CD4-positive, alpha-beta T cell (primary cell): ENCODE measurements at regions not wholly inside any gene's neighbourhood (a gene's known extent, or its start where the extent isn't known, plus 50 kb on each side); places are given as distances from the start of the nearest gene placed in this dataset.

Experiments used
- ATAC-seq: fragments of 200-7000 bp; cut with Tn5 transposase; one replicate; pipeline ENCODE4 v1.10.0; 2022; ENCODE audit warnings: mild to moderate bottlenecking; ENCODE audit not compliant: poor library complexity
- CTCF ChIA-PET: fragments of 350-600 bp; sonication (Branson Sonifier 250); formaldehyde crosslinking; loops from one replicate; lab custom pipeline; 2021; ENCODE audit warnings: antibody characterized with exemption, inconsistent platforms; lab: Charles Lee
- POLR2A ChIA-PET: fragments of 350-600 bp; sonication (Branson Sonifier 250); formaldehyde crosslinking; loops from one replicate; lab custom pipeline; 2021; ENCODE audit warnings: antibody characterized with exemption, inconsistent platforms; lab: Charles Lee
- DNase-seq, 14 experiments: peaks; one replicate each; pipeline ENCODE4 v3.0.0-alpha.2; 2013 to 2020; ENCODE audit warnings: mixed read lengths in 2 of 14
- H3K27ac ChIP-seq, 2 donors: one replicate each; pipeline versions ENCODE4 v1.5.1 to v1.7.0; 2013; ENCODE audit warnings: low read length in 2 of 2, low read depth in 1 of 2, mild to moderate bottlenecking in 1 of 2
- H3K27me3 ChIP-seq, 2 experiments: 1 replicate in 1 of 2; 2 replicates in 1 of 2; pipeline versions ENCODE4 v1.6.1 to v1.7.0; 2013; ENCODE audit warnings: low read length in 2 of 2, control low read depth in 1 of 2, mild to moderate bottlenecking in 1 of 2, moderate library complexity in 1 of 2; ENCODE audit not compliant: insufficient read depth in 2 of 2, control insufficient read depth in 1 of 2
- H3K36me3 ChIP-seq: one replicate; pipeline ENCODE4 v1.6.1; 2013; ENCODE audit warnings: low read length, control low read depth; ENCODE audit not compliant: insufficient read depth
- H3K4me1 ChIP-seq: one replicate; pipeline ENCODE4 v1.6.1; 2013; ENCODE audit warnings: low read length, control low read depth; ENCODE audit not compliant: insufficient read depth
- H3K4me3 ChIP-seq: one replicate; pipeline ENCODE4 v1.5.1; 2013; ENCODE audit warnings: mild to moderate bottlenecking, low read length, moderate library complexity
- H3K9me3 ChIP-seq, 2 experiments: 1 replicate in 1 of 2; 2 replicates in 1 of 2; pipeline versions ENCODE4 v1.6.1 to v1.7.0; 2013; ENCODE audit warnings: low read length in 2 of 2, mild to moderate bottlenecking in 2 of 2, control low read depth in 1 of 2, moderate library complexity in 1 of 2; ENCODE audit not compliant: control insufficient read depth in 1 of 2, insufficient read depth in 1 of 2
- H3K27ac Mint-ChIP-seq: one replicate; pipeline ENCODE4 v1.8.0; 2020; ENCODE audit warnings: mixed read lengths
- H3K27me3 Mint-ChIP-seq: one replicate; pipeline ENCODE4 v1.8.0; 2021; ENCODE audit warnings: mixed read lengths
- H3K36me3 Mint-ChIP-seq: one replicate; pipeline ENCODE4 v1.8.0; 2021; ENCODE audit warnings: low read depth, mixed read lengths
- H3K4me1 Mint-ChIP-seq: one replicate; pipeline ENCODE4 v1.8.0; 2021; ENCODE audit warnings: low read depth, mixed read lengths
- H3K4me3 Mint-ChIP-seq: one replicate; pipeline ENCODE4 v1.8.0; 2020; ENCODE audit warnings: mild to moderate bottlenecking, mixed read lengths
- H3K9me3 Mint-ChIP-seq: one replicate; pipeline ENCODE4 v1.8.0; 2020; ENCODE audit warnings: mixed read lengths
- CTCF ChIP-seq: fragments of 200-600 bp; IDR thresholded peaks from one replicate; pipeline ENCODE4 v1.8.0; 2022; ENCODE audit warnings: antibody characterized with exemption, mild to moderate bottlenecking
- intact Hi-C, 2 experiments: fragments of 100-400 bp; cut with DNase I in 1 of 2; cut with micrococcal nuclease in 1 of 2; formaldehyde crosslinking; loops; one replicate each; pipeline versions ENCODE4 v1.15.1 to v1.9.0; 2023 to 2025; cut with DNase I, micrococcal nuclease

- Mint-ChIP-seq H3K27me3 (no peaks in the 10 kb centered on the region), H3K9me3 (no peaks in the 10 kb centered on the region), H3K36me3 (no peaks in the 10 kb centered on the region), H3K4me1 (no peaks in the 10 kb centered on the region), H3K4me3 (no peak overlapping the region), H3K27ac (no peak overlapping the region)
- no peak for TF ChIP-seq CTCF
- Histone ChIP-seq H3K36me3 (no peaks in the 10 kb centered on the region), H3K4me1 (no peaks in the 10 kb centered on the region), H3K27me3 (no peaks in the 10 kb centered on the region), H3K4me3 (no peak overlapping the region), H3K27ac (no peak overlapping the region), H3K9me3 (peaks cover 0 to 17% of the 10 kb centered on the region in 2 experiments)
- DNase-seq: no peak
- intact Hi-C loops: no loop called here
- CTCF ChIA-PET: no interaction called here
- POLR2A ChIA-PET: no interaction called here
- no peak for ATAC-seq
These were observed 200.0 kb downstream of the GLI2 start for GRCh38 chr2:120935339-120936313.

GRCh38 chr2:120936476-120937334 lies 201.0 kb downstream of the GLI2 start:
- Histone ChIP-seq H3K27ac (no peak overlapping the region), H3K27me3 (no peaks in the 10 kb centered on the region), H3K4me3 (no peak overlapping the region), H3K36me3 (no peaks in the 10 kb centered on the region), H3K9me3 (peaks cover 0 to 14% of the 10 kb centered on the region in 2 experiments), H3K4me1 (no peaks in the 10 kb centered on the region)
- POLR2A ChIA-PET: no interaction called here
- DNase-seq: no peak
- Mint-ChIP-seq H3K27ac (no peak overlapping the region), H3K4me1 (no peaks in the 10 kb centered on the region), H3K9me3 (no peaks in the 10 kb centered on the region), H3K4me3 (no peak overlapping the region), H3K36me3 (no peaks in the 10 kb centered on the region), H3K27me3 (no peaks in the 10 kb centered on the region)
- intact Hi-C loops: no loop called here
- ATAC-seq: no peak
- no peak for TF ChIP-seq CTCF
- CTCF ChIA-PET: no interaction called here

DNA sequence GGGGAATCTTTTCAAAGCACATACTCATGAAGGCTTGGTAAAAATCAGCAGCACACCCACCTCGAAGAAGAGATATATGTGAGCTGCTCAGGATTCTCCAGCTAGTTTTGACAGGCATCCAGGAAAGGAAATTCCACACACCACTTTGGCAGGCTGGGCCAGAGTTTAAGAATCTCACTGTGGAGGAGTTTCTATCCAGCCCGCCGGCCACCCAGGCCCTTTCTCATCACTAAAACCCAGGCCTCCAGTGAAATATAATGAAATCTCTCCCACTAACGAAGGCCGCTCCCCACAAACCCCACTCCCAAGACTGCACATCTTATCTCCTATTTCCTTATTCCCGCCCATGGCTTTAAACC lies 202.0 kb downstream of the GLI2 start:
- Mint-ChIP-seq H3K36me3 (no peaks in the 10 kb centered on the region), H3K27me3 (no peaks in the 10 kb centered on the region), H3K9me3 (no peaks in the 10 kb centered on the region), H3K27ac (no peak overlapping the region), H3K4me1 (no peaks in the 10 kb centered on the region), H3K4me3 (no peak overlapping the region)
- H3K36me3 ChIP-seq: no peaks in the 10 kb centered on the region
- ATAC-seq (no peak), DNase-seq (no peak)
- H3K27ac ChIP-seq: no peak overlapping the region
- ChIA-PET POLR2A (no interaction called here), CTCF (no interaction called here)
- intact Hi-C loops: no loop called here
- peaks cover 0 to 5% of the 10 kb centered on the region in 2 experiments for H3K9me3 ChIP-seq
- no peak for TF ChIP-seq CTCF
- H3K4me1 ChIP-seq: no peaks in the 10 kb centered on the region
- no peaks in the 10 kb centered on the region for H3K27me3 ChIP-seq
- no peak overlapping the region for H3K4me3 ChIP-seq
